Transverse colon (tissue), 4 donors: ENCODE measurements at regions not wholly inside any gene's neighbourhood (a gene's known extent, or its start where the extent isn't known, plus 50 kb on each side); places are given as distances from the start of the nearest gene placed in this dataset.

Experiments used
- CTCF ChIP-seq, 5 experiments: fragments of 200-600 bp in 3 of 5; fragments of 450-650 bp in 2 of 5; sonication (generic) in 3 of 5; IDR thresholded peaks; 1 replicate in 2 of 5; 2 replicates in 3 of 5; pipeline ENCODE4 v1.5.1; 2016 to 2017; ENCODE audit warnings: antibody characterized with exemption in 5 of 5, inconsistent platforms in 3 of 5, mild to moderate bottlenecking in 2 of 5, moderate library complexity in 1 of 5
- EP300 ChIP-seq: sonication (generic); formaldehyde crosslinking; IDR thresholded peaks from one replicate; pipeline ENCODE4 v1.6.1; 2017; ENCODE audit warnings: antibody characterized with exemption, low read depth
- POLR2A ChIP-seq: fragments of 450-650 bp; IDR thresholded peaks from one replicate; pipeline ENCODE4 v1.6.1; 2016; ENCODE audit warnings: antibody characterized with exemption, mild to moderate bottlenecking, moderate library complexity
- POLR2AphosphoS5 ChIP-seq, 3 donors: sonication (generic); formaldehyde crosslinking; IDR thresholded peaks; one replicate each; pipeline ENCODE4 v1.6.1; 2016; ENCODE audit warnings: antibody characterized with exemption in 3 of 3

- TF ChIP-seq CTCF (IDR thresholded peaks at IDR 0.05) (no peak), POLR2A (no peak), POLR2AphosphoS5 (IDR thresholded peaks at IDR 0.05) (no peak), EP300 (no peak)
Observed at GRCh38 chr2:71930049-71930681, 217.5 kb downstream of the CYP26B1 start.
